ENCODE measurements at regions not wholly inside any gene's neighbourhood (a gene's known extent, or its start where the extent isn't known, plus 50 kb on each side); places are given as distances from the start of the nearest gene placed in this dataset.
A peak's percentile ranks its signal among the peaks of the same experiment; 100 is the strongest.

- peak in 1 of 2 experiments; percentile 22 for DNase-seq
These were observed 519.1 kb downstream of the IQCM start for GRCh38 chr4:149296503-149296902.

GRCh38 chr4:149296084-149296483 is 519.6 kb downstream of the IQCM start:
- no peak for DNase-seq

GRCh38 chr4:149294601-149295000 is 521.0 kb downstream of the IQCM start:
- DNase-seq: no peak

- DNase-seq: peak in 1 of 2 experiments; percentile 13
These were observed 522.5 kb downstream of the IQCM start for GRCh38 chr4:149293046-149293649.

- peak; percentile 57 to 75 for DNase-seq
These were observed 523.1 kb downstream of the IQCM start for GRCh38 chr4:149292425-149293007.

GRCh38 chr4:149291463-149291862 is 524.2 kb downstream of the IQCM start:
- DNase-seq: peak; percentile 38 to 68

GRCh38 chr4:149280806-149281205 is 534.8 kb downstream of the IQCM start:
- no peak for DNase-seq

- peak; percentile 20 to 58 for DNase-seq
These were observed 535.9 kb downstream of the IQCM start for GRCh38 chr4:149279776-149280175.

- DNase-seq: peak in 1 of 2 experiments; percentile 35
These were observed 536.3 kb downstream of the IQCM start for GRCh38 chr4:149279331-149279730.

- DNase-seq: peak in 1 of 2 experiments; percentile 31
These were observed 537.9 kb downstream of the IQCM start for GRCh38 chr4:149277705-149278104.

- no peak for DNase-seq
These were observed 545.8 kb downstream of the IQCM start for GRCh38 chr4:149269835-149270234.

GRCh38 chr4:149266301-149266700 is 549.3 kb downstream of the IQCM start:
- no peak for DNase-seq

- no peak for DNase-seq
These were observed 550.0 kb downstream of the IQCM start for GRCh38 chr4:149265645-149266044.

GRCh38 chr4:149264093-149264733 is 551.4 kb downstream of the IQCM start:
- peak; percentile 42 to 64 for DNase-seq

GRCh38 chr4:149248191-149248764 is 567.4 kb downstream of the IQCM start:
- DNase-seq: no peak

- no peak for DNase-seq
These were observed 568.5 kb downstream of the IQCM start for GRCh38 chr4:149247164-149247563.

- DNase-seq: no peak
These were observed 570.3 kb downstream of the IQCM start for GRCh38 chr4:149245333-149245732.

GRCh38 chr4:149238097-149238496 is 577.5 kb downstream of the IQCM start:
- DNase-seq: no peak

- DNase-seq: no peak
These were observed 580.8 kb downstream of the IQCM start for GRCh38 chr4:149234798-149235197.

GRCh38 chr4:149223659-149224058 is 592.0 kb downstream of the IQCM start:
- DNase-seq: no peak

- DNase-seq: no peak
These were observed 597.0 kb downstream of the IQCM start for GRCh38 chr4:149218672-149219071.

GRCh38 chr4:149214301-149214700 is 601.3 kb downstream of the IQCM start:
- no peak for DNase-seq

GRCh38 chr4:149211876-149212275 is 603.8 kb downstream of the IQCM start:
- DNase-seq: no peak

Data from NCI-H446 (cell line).